ENCODE measurements at regions not wholly inside any gene's neighbourhood (a gene's known extent, or its start where the extent isn't known, plus 50 kb on each side); places are given as distances from the start of the nearest gene placed in this dataset.

GRCh38 chr7:3236268-3236667, 64.8 kb upstream of the SDK1 start:
- DNase-seq (ENCODE audit: low spot score in 2 of 2) (no peak), ATAC-seq (replicated peaks; ENCODE audit: extremely low read depth, poor library complexity, severe bottlenecking) (no peak)
- Mint-ChIP-seq H3K4me1 (no peaks in the 10 kb centered on the region), H3K9me3 (peaks cover 8% of the 10 kb centered on the region), H3K4me3 (no peak overlapping the region), H3K27ac (ENCODE audit: low read depth) (no peak overlapping the region), H3K27me3 (peaks cover 17% of the 10 kb centered on the region), H3K36me3 (ENCODE audit: insufficient read depth) (peaks cover 1% of the 10 kb centered on the region)

GRCh38 chr7:3238525-3239210, 62.4 kb upstream of the SDK1 start:
- Mint-ChIP-seq H3K27ac (ENCODE audit: low read depth) (no peak overlapping the region), H3K9me3 (peaks cover 8% of the 10 kb centered on the region), H3K27me3 (peaks cover 21% of the 10 kb centered on the region), H3K4me3 (no peak overlapping the region), H3K4me1 (no peaks in the 10 kb centered on the region), H3K36me3 (ENCODE audit: insufficient read depth) (peaks cover 1% of the 10 kb centered on the region)
- no peak for DNase-seq (ENCODE audit: low spot score in 2 of 2)
- ATAC-seq (replicated peaks; ENCODE audit: extremely low read depth, poor library complexity, severe bottlenecking): no peak

- H3K4me1 Mint-ChIP-seq: no peaks in the 10 kb centered on the region
- H3K36me3 Mint-ChIP-seq (ENCODE audit: insufficient read depth): peaks cover 1% of the 10 kb centered on the region
- peaks cover 21% of the 10 kb centered on the region for H3K27me3 Mint-ChIP-seq
- ATAC-seq (replicated peaks; ENCODE audit: extremely low read depth, poor library complexity, severe bottlenecking) (no peak), DNase-seq (ENCODE audit: low spot score in 2 of 2) (no peak)
- no peak overlapping the region for H3K27ac Mint-ChIP-seq (ENCODE audit: low read depth)
- peaks cover 8% of the 10 kb centered on the region for H3K9me3 Mint-ChIP-seq
- H3K4me3 Mint-ChIP-seq: no peak overlapping the region
Measured at GRCh38 chr7:3239291-3239691, 61.8 kb upstream of the SDK1 start.

GRCh38 chr7:3240826-3241430, 60.1 kb upstream of the SDK1 start:
- Mint-ChIP-seq H3K36me3 (ENCODE audit: insufficient read depth) (peaks cover 1% of the 10 kb centered on the region), H3K4me3 (no peak overlapping the region), H3K4me1 (no peaks in the 10 kb centered on the region), H3K27me3 (peaks cover 21% of the 10 kb centered on the region), H3K9me3 (no peaks in the 10 kb centered on the region), H3K27ac (ENCODE audit: low read depth) (no peak overlapping the region)
- no peak for ATAC-seq (replicated peaks; ENCODE audit: extremely low read depth, poor library complexity, severe bottlenecking)
- no peak for DNase-seq (ENCODE audit: low spot score in 2 of 2)

- Mint-ChIP-seq H3K36me3 (ENCODE audit: insufficient read depth) (peaks cover 1% of the 10 kb centered on the region), H3K27me3 (peaks cover 21% of the 10 kb centered on the region), H3K9me3 (no peaks in the 10 kb centered on the region), H3K4me1 (no peaks in the 10 kb centered on the region), H3K27ac (ENCODE audit: low read depth) (no peak overlapping the region), H3K4me3 (no peak overlapping the region)
- ATAC-seq (replicated peaks; ENCODE audit: extremely low read depth, poor library complexity, severe bottlenecking): no peak
- DNase-seq (ENCODE audit: low spot score in 2 of 2): no peak
Measured at GRCh38 chr7:3241686-3242258, 59.3 kb upstream of the SDK1 start.

GRCh38 chr7:3242398-3242972, 58.6 kb upstream of the SDK1 start:
- ATAC-seq (replicated peaks; ENCODE audit: extremely low read depth, poor library complexity, severe bottlenecking) (no peak), DNase-seq (ENCODE audit: low spot score in 2 of 2) (no peak)
- H3K9me3 Mint-ChIP-seq: no peaks in the 10 kb centered on the region
- no peak overlapping the region for H3K27ac Mint-ChIP-seq (ENCODE audit: low read depth)
- H3K4me3 Mint-ChIP-seq: no peak overlapping the region
- peaks cover 21% of the 10 kb centered on the region for H3K27me3 Mint-ChIP-seq
- H3K36me3 Mint-ChIP-seq (ENCODE audit: insufficient read depth): peaks cover 1% of the 10 kb centered on the region
- no peaks in the 10 kb centered on the region for H3K4me1 Mint-ChIP-seq

- Mint-ChIP-seq H3K9me3 (no peaks in the 10 kb centered on the region), H3K4me3 (no peak overlapping the region), H3K27ac (ENCODE audit: low read depth) (no peak overlapping the region), H3K27me3 (peaks cover 14% of the 10 kb centered on the region), H3K36me3 (ENCODE audit: insufficient read depth) (peaks cover 1% of the 10 kb centered on the region), H3K4me1 (no peaks in the 10 kb centered on the region)
- no peak for DNase-seq (ENCODE audit: low spot score in 2 of 2)
- ATAC-seq (replicated peaks; ENCODE audit: extremely low read depth, poor library complexity, severe bottlenecking): no peak
Measured at GRCh38 chr7:3243256-3243655, 57.8 kb upstream of the SDK1 start.

- DNase-seq (ENCODE audit: low spot score in 2 of 2) (no peak), ATAC-seq (replicated peaks; ENCODE audit: extremely low read depth, poor library complexity, severe bottlenecking) (no peak)
- no peak overlapping the region for H3K4me3 Mint-ChIP-seq
- H3K27me3 Mint-ChIP-seq: peaks cover 12% of the 10 kb centered on the region
- no peaks in the 10 kb centered on the region for H3K4me1 Mint-ChIP-seq
- H3K27ac Mint-ChIP-seq (ENCODE audit: low read depth): no peak overlapping the region
- no peaks in the 10 kb centered on the region for H3K9me3 Mint-ChIP-seq
- peaks cover 1% of the 10 kb centered on the region for H3K36me3 Mint-ChIP-seq (ENCODE audit: insufficient read depth)
Measured at GRCh38 chr7:3243680-3244079, 57.4 kb upstream of the SDK1 start.

- Mint-ChIP-seq H3K9me3 (no peaks in the 10 kb centered on the region), H3K4me3 (no peak overlapping the region), H3K4me1 (no peaks in the 10 kb centered on the region), H3K36me3 (ENCODE audit: insufficient read depth) (peaks cover 1% of the 10 kb centered on the region), H3K27ac (ENCODE audit: low read depth) (no peak overlapping the region), H3K27me3 (peaks cover 12% of the 10 kb centered on the region)
- ATAC-seq (replicated peaks; ENCODE audit: extremely low read depth, poor library complexity, severe bottlenecking) (no peak), DNase-seq (ENCODE audit: low spot score in 2 of 2) (no peak)
Measured at GRCh38 chr7:3244241-3244814, 56.7 kb upstream of the SDK1 start.

GRCh38 chr7:3245077-3245476, 56.0 kb upstream of the SDK1 start:
- peaks cover 1% of the 10 kb centered on the region for H3K36me3 Mint-ChIP-seq (ENCODE audit: insufficient read depth)
- ATAC-seq (replicated peaks; ENCODE audit: extremely low read depth, poor library complexity, severe bottlenecking) (no peak), DNase-seq (ENCODE audit: low spot score in 2 of 2) (no peak)
- H3K9me3 Mint-ChIP-seq: no peaks in the 10 kb centered on the region
- H3K4me1 Mint-ChIP-seq: no peaks in the 10 kb centered on the region
- no peak overlapping the region for H3K4me3 Mint-ChIP-seq
- H3K27ac Mint-ChIP-seq (ENCODE audit: low read depth): no peak overlapping the region
- H3K27me3 Mint-ChIP-seq: peaks cover 12% of the 10 kb centered on the region

GRCh38 chr7:3245721-3246120, 55.3 kb upstream of the SDK1 start:
- no peaks in the 10 kb centered on the region for H3K36me3 Mint-ChIP-seq (ENCODE audit: insufficient read depth)

GRCh38 chr7:3246127-3246526, 54.9 kb upstream of the SDK1 start:
- ATAC-seq (replicated peaks; ENCODE audit: extremely low read depth, poor library complexity, severe bottlenecking) (no peak), DNase-seq (ENCODE audit: low spot score in 2 of 2) (no peak)
- Mint-ChIP-seq H3K4me1 (no peaks in the 10 kb centered on the region), H3K4me3 (no peak overlapping the region), H3K36me3 (ENCODE audit: insufficient read depth) (no peaks in the 10 kb centered on the region), H3K27me3 (peaks cover 10% of the 10 kb centered on the region), H3K9me3 (no peaks in the 10 kb centered on the region), H3K27ac (ENCODE audit: low read depth) (no peak overlapping the region)

More at GRCh38 chr7:3245721-3246120, 55.3 kb upstream of the SDK1 start:
- Mint-ChIP-seq H3K4me3 (no peak overlapping the region), H3K4me1 (no peaks in the 10 kb centered on the region), H3K27me3 (peaks cover 10% of the 10 kb centered on the region), H3K27ac (ENCODE audit: low read depth) (no peak overlapping the region), H3K9me3 (no peaks in the 10 kb centered on the region)
- ATAC-seq (replicated peaks; ENCODE audit: extremely low read depth, poor library complexity, severe bottlenecking) (no peak), DNase-seq (ENCODE audit: low spot score in 2 of 2) (no peak)

All from central memory CD8-positive, alpha-beta T cell (primary cell).